CD8-positive, alpha-beta memory T cell (primary cell): ENCODE measurements at regions not wholly inside any gene's neighbourhood (a gene's known extent, or its start where the extent isn't known, plus 50 kb on each side); places are given as distances from the start of the nearest gene placed in this dataset.
"Not testable (repeated sequence)": the region's sequence is repeated elsewhere in the genome, so short reads cannot be mapped to it uniquely, and the experiment has no call there.

ENCODE experiments used
- CTCF ChIA-PET: fragments of 350-600 bp; sonication (Branson Sonifier 250); formaldehyde crosslinking; loops from one replicate; lab custom pipeline; 2021; ENCODE audit warnings: antibody characterized with exemption; lab: Charles Lee
- POLR2A ChIA-PET: fragments of 350-600 bp; sonication (Branson Sonifier 250); formaldehyde crosslinking; loops from one replicate; lab custom pipeline; 2021; ENCODE audit warnings: antibody characterized with exemption; lab: Charles Lee
- DNase-seq, 5 donors: peaks; one replicate each; pipeline versions ENCODE4 v3.0.0 to v3.0.0-alpha.2; 2020 to 2022; ENCODE audit warnings: mixed read lengths in 1 of 5
- H3K27ac ChIP-seq: one replicate; pipeline ENCODE4 v1.7.0; 2013; ENCODE audit warnings: low read depth, mild to moderate bottlenecking, low read length, moderate library complexity
- H3K27me3 ChIP-seq: 2 replicates; pipeline ENCODE4 v1.7.0; 2013; ENCODE audit warnings: low read length, mild to moderate bottlenecking; ENCODE audit not compliant: insufficient read depth, poor library complexity, severe bottlenecking
- H3K36me3 ChIP-seq: 2 replicates; pipeline ENCODE4 v1.7.0; 2013; ENCODE audit warnings: mild to moderate bottlenecking, low read length, moderate library complexity; ENCODE audit not compliant: insufficient read depth
- H3K4me1 ChIP-seq: 2 replicates; pipeline ENCODE4 v1.7.0; 2013; ENCODE audit warnings: mild to moderate bottlenecking, low read length, moderate library complexity; ENCODE audit not compliant: insufficient read depth
- H3K4me3 ChIP-seq: 2 replicates; pipeline ENCODE4 v1.7.0; 2013; ENCODE audit warnings: mild to moderate bottlenecking, low read length
- H3K9me3 ChIP-seq: 2 replicates; pipeline ENCODE4 v1.7.0; 2013; ENCODE audit warnings: mild to moderate bottlenecking, low read length
- H3K27ac Mint-ChIP-seq, 8 donors: one replicate each; pipeline ENCODE4 v1.8.0; 2020 to 2021; ENCODE audit warnings: mixed read lengths in 8 of 8, mild to moderate bottlenecking in 6 of 8, inconsistent platforms in 3 of 8, moderate library complexity in 3 of 8
- H3K27me3 Mint-ChIP-seq, 2 donors: one replicate each; pipeline ENCODE4 v1.8.0; 2020 to 2021; ENCODE audit warnings: mixed read lengths in 2 of 2, mild to moderate bottlenecking in 1 of 2, moderate library complexity in 1 of 2
- H3K36me3 Mint-ChIP-seq, 3 donors: one replicate each; pipeline ENCODE4 v1.8.0; 2020 to 2021; ENCODE audit warnings: mixed read lengths in 3 of 3, inconsistent platforms in 1 of 3, mild to moderate bottlenecking in 1 of 3
- H3K4me1 Mint-ChIP-seq, 3 donors: one replicate each; pipeline ENCODE4 v1.8.0; 2020 to 2021; ENCODE audit warnings: mixed read lengths in 3 of 3, inconsistent platforms in 1 of 3, mild to moderate bottlenecking in 1 of 3
- H3K4me3 Mint-ChIP-seq, 7 donors: one replicate each; pipeline ENCODE4 v1.8.0; 2020 to 2021; ENCODE audit warnings: mixed read lengths in 7 of 7, mild to moderate bottlenecking in 6 of 7, moderate library complexity in 4 of 7, inconsistent platforms in 2 of 7
- H3K9me3 Mint-ChIP-seq, 5 donors: one replicate each; pipeline ENCODE4 v1.8.0; 2020 to 2022; ENCODE audit warnings: mixed read lengths in 5 of 5, mild to moderate bottlenecking in 3 of 5, moderate library complexity in 2 of 5, inconsistent platforms in 1 of 5

DNA sequence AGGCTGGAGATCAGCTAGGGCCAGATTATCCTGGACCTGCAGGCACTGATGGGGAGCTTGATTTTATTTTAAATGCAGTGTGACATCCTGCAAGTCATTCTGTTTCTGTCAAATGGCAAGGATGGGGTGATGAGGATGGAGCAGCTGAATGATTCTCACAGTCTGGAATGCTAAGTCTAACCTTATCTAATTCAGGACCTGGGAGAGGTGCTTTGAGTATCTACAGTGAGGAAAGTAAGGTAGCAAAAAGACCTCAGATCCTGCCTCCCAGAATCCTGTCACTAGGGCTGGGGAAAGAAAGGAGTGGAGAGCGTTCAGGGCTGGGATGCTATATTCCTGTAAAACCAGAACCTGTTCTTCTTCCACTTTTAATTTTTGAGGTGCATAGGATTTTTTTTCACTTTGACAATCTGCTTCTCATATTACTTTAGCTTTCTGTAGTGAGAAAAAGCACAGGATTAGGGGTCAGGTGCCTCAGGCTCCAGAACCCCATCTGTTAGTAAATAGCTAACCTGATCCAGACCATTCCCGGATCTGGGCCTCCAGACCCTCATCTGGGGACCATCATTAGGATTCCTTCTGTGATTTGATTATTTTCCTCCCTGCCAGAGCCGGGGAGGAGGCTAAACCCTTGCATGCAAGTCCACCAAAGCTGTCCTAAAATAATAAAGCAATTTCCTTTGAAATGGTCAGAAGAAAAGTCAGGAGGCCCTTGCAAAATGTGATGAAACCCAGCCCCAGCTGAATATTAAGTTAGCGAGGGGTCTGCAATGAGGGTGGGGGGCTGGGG, 54.7 kb downstream of the ASCL1 start:
- H3K4me1 ChIP-seq, result no peaks in the 10 kb centered on the region
- no peak overlapping the region for H3K27ac Mint-ChIP-seq
- H3K27ac ChIP-seq, result no peak overlapping the region
- no peak for DNase-seq
- H3K36me3 Mint-ChIP-seq, result no peaks in the 10 kb centered on the region
- no peaks in the 10 kb centered on the region for H3K36me3 ChIP-seq
- ChIA-PET CTCF (no interaction called here), POLR2A (no interaction called here)
- peaks cover 11 to 17% of the 10 kb centered on the region in 2 donors for H3K27me3 Mint-ChIP-seq
- no peaks in the 10 kb centered on the region for H3K9me3 ChIP-seq
- no peaks in the 10 kb centered on the region for H3K27me3 ChIP-seq
- no peak overlapping the region for H3K4me3 ChIP-seq
- no peaks in the 10 kb centered on the region for H3K4me1 Mint-ChIP-seq
- H3K4me3 Mint-ChIP-seq, result no peak overlapping the region
- peaks cover 0 to 3% (median 0%) of the 10 kb centered on the region in 5 donors for H3K9me3 Mint-ChIP-seq

- H3K4me3 Mint-ChIP-seq, result no peak overlapping the region
- H3K4me1 Mint-ChIP-seq, result no peaks in the 10 kb centered on the region
- Histone ChIP-seq H3K4me1 (no peaks in the 10 kb centered on the region), H3K27me3 (no peaks in the 10 kb centered on the region), H3K27ac (no peak overlapping the region), H3K4me3 (no peak overlapping the region), H3K36me3 (no peaks in the 10 kb centered on the region), H3K9me3 (no peaks in the 10 kb centered on the region)
- H3K9me3 Mint-ChIP-seq, result peaks cover 0 to 3% (median 0%) of the 10 kb centered on the region in 5 donors
- H3K27ac Mint-ChIP-seq, result no peak overlapping the region
- no peak for DNase-seq
- H3K27me3 Mint-ChIP-seq, result peaks cover 9 to 17% of the 10 kb centered on the region in 2 donors
- CTCF ChIA-PET, result no interaction called here
- POLR2A ChIA-PET, result no interaction called here
- H3K36me3 Mint-ChIP-seq, result no peaks in the 10 kb centered on the region
These were observed 55.4 kb downstream of the ASCL1 start for GRCh38 chr12:103012884-103013283.

GRCh38 chr12:103013741-103014300, 56.3 kb downstream of the ASCL1 start:
- no peak overlapping the region for H3K4me3 ChIP-seq
- ChIA-PET CTCF (no interaction called here), POLR2A (no interaction called here)
- no peak overlapping the region for H3K4me3 Mint-ChIP-seq
- H3K4me1 ChIP-seq, result no peaks in the 10 kb centered on the region
- DNase-seq, result no peak
- H3K27me3 ChIP-seq, result no peaks in the 10 kb centered on the region
- no peak overlapping the region for H3K27ac Mint-ChIP-seq
- H3K36me3 ChIP-seq, result no peaks in the 10 kb centered on the region
- H3K4me1 Mint-ChIP-seq, result no peaks in the 10 kb centered on the region
- no peaks in the 10 kb centered on the region for H3K36me3 Mint-ChIP-seq
- H3K9me3 ChIP-seq, result no peaks in the 10 kb centered on the region
- no peak overlapping the region for H3K27ac ChIP-seq
- H3K9me3 Mint-ChIP-seq, result peaks cover 0 to 3% (median 0%) of the 10 kb centered on the region in 5 donors
- peaks cover 9 to 17% of the 10 kb centered on the region in 2 donors for H3K27me3 Mint-ChIP-seq

GRCh38 chr12:103016381-103016780, 58.9 kb downstream of the ASCL1 start:
- ChIA-PET CTCF (no interaction called here), POLR2A (no interaction called here)
- no peak overlapping the region for H3K4me3 ChIP-seq
- H3K4me1 ChIP-seq, result no peaks in the 10 kb centered on the region
- H3K27me3 ChIP-seq, result no peaks in the 10 kb centered on the region
- Mint-ChIP-seq H3K4me1 (no peaks in the 10 kb centered on the region), H3K4me3 (no peak overlapping the region), H3K27ac (no peak overlapping the region), H3K9me3 (peaks cover 0 to 3% (median 0%) of the 10 kb centered on the region in 5 donors), H3K27me3 (peaks cover 6 to 17% of the 10 kb centered on the region in 2 donors), H3K36me3 (no peaks in the 10 kb centered on the region)
- H3K9me3 ChIP-seq, result no peaks in the 10 kb centered on the region
- H3K27ac ChIP-seq, result no peak overlapping the region
- no peaks in the 10 kb centered on the region for H3K36me3 ChIP-seq
- DNase-seq, result no peak

DNA sequence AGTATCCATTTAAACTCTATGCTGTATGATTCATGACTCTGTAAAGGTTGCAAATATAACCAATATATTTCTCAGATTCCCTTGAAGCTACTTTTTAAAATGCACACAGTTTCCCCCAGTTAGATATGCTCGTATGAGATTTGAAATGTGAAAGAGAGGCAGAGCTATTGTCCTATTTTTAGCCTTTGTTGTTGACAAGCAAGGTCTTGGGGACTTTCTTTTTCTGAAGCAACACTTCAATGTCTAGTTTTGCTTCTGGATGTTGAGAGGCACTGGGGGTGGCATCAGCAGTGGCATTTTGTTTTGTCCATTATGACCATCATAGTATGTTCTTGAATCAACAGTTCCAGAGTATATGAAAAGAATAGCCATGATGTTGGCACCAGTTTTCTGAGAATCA, 63.4 kb downstream of the ASCL1 start:
- H3K27ac Mint-ChIP-seq, result no peak overlapping the region
- POLR2A ChIA-PET, result no interaction called here
- Histone ChIP-seq H3K36me3 (no peaks in the 10 kb centered on the region), H3K27ac (no peak overlapping the region), H3K9me3 (no peaks in the 10 kb centered on the region), H3K27me3 (no peaks in the 10 kb centered on the region), H3K4me3 (no peak overlapping the region), H3K4me1 (no peaks in the 10 kb centered on the region)
- H3K27me3 Mint-ChIP-seq, result peaks cover 3 to 8% of the 10 kb centered on the region in 2 donors
- H3K9me3 Mint-ChIP-seq, result peaks cover 0 to 3% (median 0%) of the 10 kb centered on the region in 5 donors
- no peak overlapping the region for H3K4me3 Mint-ChIP-seq
- DNase-seq, result no peak
- no peaks in the 10 kb centered on the region for H3K4me1 Mint-ChIP-seq
- CTCF ChIA-PET, result no interaction called here
- H3K36me3 Mint-ChIP-seq, result no peaks in the 10 kb centered on the region

GRCh38 chr12:103021538-103022218, 64.2 kb downstream of the ASCL1 start:
- H3K4me3 ChIP-seq, result no peak overlapping the region
- POLR2A ChIA-PET, result no interaction called here
- H3K9me3 ChIP-seq, result no peaks in the 10 kb centered on the region
- Mint-ChIP-seq H3K27ac (no peak overlapping the region), H3K27me3 (peaks cover 3 to 5% of the 10 kb centered on the region in 2 donors), H3K4me3 (no peak overlapping the region), H3K4me1 (no peaks in the 10 kb centered on the region), H3K9me3 (peaks cover 0 to 3% (median 0%) of the 10 kb centered on the region in 5 donors), H3K36me3 (no peaks in the 10 kb centered on the region)
- H3K27me3 ChIP-seq, result no peaks in the 10 kb centered on the region
- no peak for DNase-seq
- no peaks in the 10 kb centered on the region for H3K36me3 ChIP-seq
- no peak overlapping the region for H3K27ac ChIP-seq
- no peaks in the 10 kb centered on the region for H3K4me1 ChIP-seq
- CTCF ChIA-PET, result no interaction called here

DNA sequence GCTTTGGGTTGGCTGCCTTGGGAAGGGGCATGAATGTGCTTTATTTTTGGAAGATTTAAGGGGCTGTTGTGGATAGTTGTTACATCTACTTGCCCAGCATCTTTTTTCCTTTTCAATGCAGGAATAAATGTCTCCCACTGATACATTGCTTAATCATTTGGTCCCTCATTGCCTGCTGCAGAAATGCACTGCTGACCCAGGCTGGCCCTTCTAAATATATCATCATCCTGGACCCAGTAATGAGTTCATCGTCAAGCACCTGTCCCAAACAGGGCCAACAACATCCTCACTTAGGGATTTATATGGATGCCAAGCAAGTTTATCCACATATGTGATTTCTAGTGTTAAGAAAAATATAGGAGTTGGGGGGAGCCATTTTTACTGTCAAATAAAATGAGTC, 67.2 kb downstream of the ASCL1 start:
- Histone ChIP-seq H3K27ac (no peak overlapping the region), H3K27me3 (no peaks in the 10 kb centered on the region), H3K4me1 (no peaks in the 10 kb centered on the region), H3K4me3 (no peak overlapping the region), H3K36me3 (no peaks in the 10 kb centered on the region), H3K9me3 (no peaks in the 10 kb centered on the region)
- Mint-ChIP-seq H3K4me3 (no peak overlapping the region), H3K27ac (no peak overlapping the region), H3K4me1 (no peaks in the 10 kb centered on the region), H3K36me3 (no peaks in the 10 kb centered on the region), H3K9me3 (peaks cover 0 to 3% (median 0%) of the 10 kb centered on the region in 5 donors), H3K27me3 (peaks cover 5 to 19% of the 10 kb centered on the region in 2 donors)
- POLR2A ChIA-PET, result no interaction called here
- CTCF ChIA-PET, result no interaction called here
- DNase-seq, result no peak

GRCh38 chr12:103026643-103027042, 69.2 kb downstream of the ASCL1 start:
- H3K4me3 Mint-ChIP-seq, H3K36me3 ChIP-seq, DNase-seq, H3K4me1 ChIP-seq, H3K4me3 ChIP-seq, H3K9me3 Mint-ChIP-seq, H3K27ac Mint-ChIP-seq, H3K27ac ChIP-seq, CTCF ChIA-PET, H3K27me3 ChIP-seq, H3K4me1 Mint-ChIP-seq, POLR2A ChIA-PET, H3K9me3 ChIP-seq, H3K36me3 Mint-ChIP-seq: not testable (repeated sequence)
- H3K27me3 Mint-ChIP-seq, result peaks cover 4 to 22% of the 10 kb centered on the region in 2 donors
